ENCODE measurements at regions not wholly inside any gene's neighbourhood (a gene's known extent, or its start where the extent isn't known, plus 50 kb on each side); places are given as distances from the start of the nearest gene placed in this dataset.

DNA sequence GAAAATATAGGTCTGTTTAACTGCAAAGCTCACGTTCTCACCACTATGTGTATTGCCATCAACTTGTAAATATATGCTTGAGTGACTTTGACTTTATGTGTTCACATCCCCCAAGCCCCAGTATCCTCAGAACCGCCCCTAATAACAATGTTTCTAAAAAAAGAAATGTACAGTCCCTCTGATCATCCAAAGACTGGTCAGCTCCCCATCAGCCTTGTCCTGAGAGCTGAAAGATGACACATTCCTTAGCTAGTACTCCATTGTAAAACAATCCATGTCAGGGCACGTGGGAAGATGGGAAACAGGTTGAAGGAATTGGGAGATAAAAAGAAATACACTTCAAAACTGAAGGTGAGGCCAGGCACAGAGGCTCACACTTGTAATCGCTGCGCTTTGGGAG lies 279.4 kb upstream of the WWC1 start:
- Histone ChIP-seq H3K27me3 (replicated peaks in 1 of 7) (no peaks in the 10 kb centered on the region), H3K4me3 (no peak overlapping the region), H3K27ac (no peak overlapping the region), H3K36me3 (no peaks in the 10 kb centered on the region), H3K4me1 (no peaks in the 10 kb centered on the region), H3K9me3 (no peaks in the 10 kb centered on the region)
- WGBS, 5 donors, result 70 to 78% (median 75%) methylated on average over 5 of the region's 5 CpGs
- intact Hi-C loops (cut with DNase I; ENCODE audit: low total_unique reads), result no loop called here
- no peak for DNase-seq
- TF ChIP-seq CTCF (IDR thresholded peaks at IDR 0.05 in 8 of 11, conservative IDR thresholded peaks at IDR 0.05 in 3 of 11) (no peak), POLR2AphosphoS5 (IDR thresholded peaks at IDR 0.05) (no peak), POLR2A (IDR thresholded peaks at IDR 0.05) (no peak)

- intact Hi-C loops (cut with DNase I; ENCODE audit: low total_unique reads), result no loop called here
- H3K27ac ChIP-seq, result no peak overlapping the region
- no peaks in the 10 kb centered on the region for H3K36me3 ChIP-seq
- no peak for DNase-seq
- H3K9me3 ChIP-seq, result no peaks in the 10 kb centered on the region
- TF ChIP-seq POLR2AphosphoS5 (IDR thresholded peaks at IDR 0.05), result no peak
- TF ChIP-seq POLR2A (IDR thresholded peaks at IDR 0.05), result no peak
- TF ChIP-seq CTCF (IDR thresholded peaks at IDR 0.05 in 8 of 11, conservative IDR thresholded peaks at IDR 0.05 in 3 of 11), result no peak
- H3K27me3 ChIP-seq (replicated peaks in 1 of 7), result no peaks in the 10 kb centered on the region
- no peaks in the 10 kb centered on the region for H3K4me1 ChIP-seq
- 86 to 95% (median 90%) methylated on average over 4 of the region's 4 CpGs for WGBS, 5 donors
- H3K4me3 ChIP-seq, result no peak overlapping the region
These were observed 277.9 kb upstream of the WWC1 start for GRCh38 chr5:168013546-168013945.

DNA sequence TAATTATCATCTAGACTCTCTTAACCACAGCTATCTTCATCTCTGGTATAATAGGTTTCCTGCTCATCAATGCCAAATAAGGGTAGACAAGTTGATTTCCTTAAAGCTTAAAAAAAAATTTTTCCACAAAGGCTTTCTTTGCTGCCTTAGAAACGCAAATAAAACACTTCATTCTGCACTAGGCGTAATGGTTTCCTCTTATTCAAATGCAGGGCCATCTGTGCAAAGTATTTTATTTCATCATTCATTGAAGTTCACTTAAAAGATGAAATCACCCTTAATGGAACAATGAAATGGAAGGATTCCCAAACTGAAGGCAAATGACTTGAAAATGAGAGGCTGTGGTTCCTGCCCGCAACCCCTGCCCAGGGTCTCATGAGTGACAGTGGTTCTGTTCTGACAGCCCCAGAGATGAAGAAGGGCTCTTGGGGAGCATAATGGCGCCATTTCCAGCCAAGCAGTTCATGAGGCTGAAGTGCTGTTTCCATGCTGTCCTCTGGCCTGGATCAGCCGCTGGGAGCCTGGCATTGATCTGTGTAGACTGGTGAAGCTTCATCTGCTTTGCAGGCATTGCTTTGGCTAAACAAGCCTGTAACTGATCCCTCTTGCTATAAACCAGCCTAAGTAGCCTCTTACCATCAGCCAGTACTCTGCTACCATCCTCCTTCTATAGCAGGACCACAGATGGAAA lies 276.9 kb upstream of the WWC1 start:
- Histone ChIP-seq H3K36me3 (no peaks in the 10 kb centered on the region), H3K4me3 (no peak overlapping the region), H3K4me1 (no peaks in the 10 kb centered on the region), H3K27ac (no peak overlapping the region), H3K27me3 (replicated peaks in 1 of 7) (no peaks in the 10 kb centered on the region), H3K9me3 (no peaks in the 10 kb centered on the region)
- TF ChIP-seq CTCF (IDR thresholded peaks at IDR 0.05 in 8 of 11, conservative IDR thresholded peaks at IDR 0.05 in 3 of 11), result no peak
- no peak for TF ChIP-seq POLR2AphosphoS5 (IDR thresholded peaks at IDR 0.05)
- no peak for TF ChIP-seq POLR2A (IDR thresholded peaks at IDR 0.05)
- intact Hi-C loops (cut with DNase I; ENCODE audit: low total_unique reads), result no loop called here
- DNase-seq, result no peak
- WGBS, 5 donors, result 78 to 93% (median 85%) methylated on average over 5 of the region's 5 CpGs

DNA sequence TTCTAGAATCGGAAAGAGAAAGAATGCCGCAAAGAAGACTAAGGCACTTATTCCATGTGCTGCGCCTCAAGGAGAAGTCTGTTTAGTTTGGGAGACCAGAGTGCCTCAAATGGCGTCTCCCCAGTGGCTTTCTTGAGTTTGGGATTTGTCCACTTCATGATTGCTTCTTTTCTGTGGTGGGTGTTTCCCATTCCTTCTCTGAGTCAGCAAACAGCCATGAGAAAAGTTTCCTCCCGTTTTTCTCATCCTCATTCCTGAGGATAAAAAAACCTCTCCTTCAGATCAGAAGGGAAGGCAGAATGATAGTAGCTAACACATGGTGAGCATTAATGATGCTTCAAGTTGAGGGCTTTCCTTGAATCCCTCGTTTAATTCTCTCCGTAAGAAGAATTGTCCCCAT lies 275.9 kb upstream of the WWC1 start:
- Histone ChIP-seq H3K9me3 (no peaks in the 10 kb centered on the region), H3K36me3 (no peaks in the 10 kb centered on the region), H3K27me3 (replicated peaks in 1 of 7) (no peaks in the 10 kb centered on the region), H3K4me1 (no peaks in the 10 kb centered on the region), H3K27ac (no peak overlapping the region), H3K4me3 (no peak overlapping the region)
- intact Hi-C loops (cut with DNase I; ENCODE audit: low total_unique reads), result no loop called here
- WGBS, 5 donors, result 75 to 87% (median 85%) methylated on average over 7 of the region's 7 CpGs
- no peak for TF ChIP-seq CTCF (IDR thresholded peaks at IDR 0.05 in 8 of 11, conservative IDR thresholded peaks at IDR 0.05 in 3 of 11)
- TF ChIP-seq POLR2AphosphoS5 (IDR thresholded peaks at IDR 0.05), result no peak
- no peak for TF ChIP-seq POLR2A (IDR thresholded peaks at IDR 0.05)
- DNase-seq, result no peak
